ENCODE measurements at regions not wholly inside any gene's neighbourhood (a gene's known extent, or its start where the extent isn't known, plus 50 kb on each side); places are given as distances from the start of the nearest gene placed in this dataset.

GRCh38 chr2:19174176-19174575 lies 184.2 kb downstream of the OSR1 start:
- TF ChIP-seq, protein P1, sequence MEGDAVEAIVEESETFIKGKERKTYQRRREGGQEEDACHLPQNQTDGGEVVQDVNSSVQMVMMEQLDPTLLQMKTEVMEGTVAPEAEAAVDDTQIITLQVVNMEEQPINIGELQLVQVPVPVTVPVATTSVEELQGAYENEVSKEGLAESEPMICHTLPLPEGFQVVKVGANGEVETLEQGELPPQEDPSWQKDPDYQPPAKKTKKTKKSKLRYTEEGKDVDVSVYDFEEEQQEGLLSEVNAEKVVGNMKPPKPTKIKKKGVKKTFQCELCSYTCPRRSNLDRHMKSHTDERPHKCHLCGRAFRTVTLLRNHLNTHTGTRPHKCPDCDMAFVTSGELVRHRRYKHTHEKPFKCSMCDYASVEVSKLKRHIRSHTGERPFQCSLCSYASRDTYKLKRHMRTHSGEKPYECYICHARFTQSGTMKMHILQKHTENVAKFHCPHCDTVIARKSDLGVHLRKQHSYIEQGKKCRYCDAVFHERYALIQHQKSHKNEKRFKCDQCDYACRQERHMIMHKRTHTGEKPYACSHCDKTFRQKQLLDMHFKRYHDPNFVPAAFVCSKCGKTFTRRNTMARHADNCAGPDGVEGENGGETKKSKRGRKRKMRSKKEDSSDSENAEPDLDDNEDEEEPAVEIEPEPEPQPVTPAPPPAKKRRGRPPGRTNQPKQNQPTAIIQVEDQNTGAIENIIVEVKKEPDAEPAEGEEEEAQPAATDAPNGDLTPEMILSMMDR (conservative IDR thresholded peaks at IDR 0.05; ENCODE audit: low read length), result no peak
- TF ChIP-seq EZH2phosphoT487 (IDR thresholded peaks at IDR 0.05; ENCODE audit: borderline replicate concordance), result no peak

Data from Loucy (cell line).